Right lobe of liver (tissue), 4 donors: ENCODE measurements at regions not wholly inside any gene's neighbourhood (a gene's known extent, or its start where the extent isn't known, plus 50 kb on each side); places are given as distances from the start of the nearest gene placed in this dataset.

Source experiments
- CTCF ChIP-seq, 4 donors: fragments of 200-600 bp in 3 of 4; fragments of 450-650 bp in 1 of 4; IDR thresholded peaks; one replicate each; pipeline versions ENCODE4 v1.5.1 to v1.8.0; 2016 to 2022; ENCODE audit warnings: antibody characterized with exemption in 4 of 4, mild to moderate bottlenecking in 2 of 4
- POLR2A ChIP-seq: fragments of 450-650 bp; IDR thresholded peaks from one replicate; pipeline ENCODE4 v1.6.1; 2017; ENCODE audit warnings: antibody characterized with exemption, mild to moderate bottlenecking
- donor health status: DM: no; HTN: no; CAD: no.
- donor health status: DM: no; HTN: no; CAD: no.
- donor health status: DM: no; HTN: yes; CAD: no.

DNA sequence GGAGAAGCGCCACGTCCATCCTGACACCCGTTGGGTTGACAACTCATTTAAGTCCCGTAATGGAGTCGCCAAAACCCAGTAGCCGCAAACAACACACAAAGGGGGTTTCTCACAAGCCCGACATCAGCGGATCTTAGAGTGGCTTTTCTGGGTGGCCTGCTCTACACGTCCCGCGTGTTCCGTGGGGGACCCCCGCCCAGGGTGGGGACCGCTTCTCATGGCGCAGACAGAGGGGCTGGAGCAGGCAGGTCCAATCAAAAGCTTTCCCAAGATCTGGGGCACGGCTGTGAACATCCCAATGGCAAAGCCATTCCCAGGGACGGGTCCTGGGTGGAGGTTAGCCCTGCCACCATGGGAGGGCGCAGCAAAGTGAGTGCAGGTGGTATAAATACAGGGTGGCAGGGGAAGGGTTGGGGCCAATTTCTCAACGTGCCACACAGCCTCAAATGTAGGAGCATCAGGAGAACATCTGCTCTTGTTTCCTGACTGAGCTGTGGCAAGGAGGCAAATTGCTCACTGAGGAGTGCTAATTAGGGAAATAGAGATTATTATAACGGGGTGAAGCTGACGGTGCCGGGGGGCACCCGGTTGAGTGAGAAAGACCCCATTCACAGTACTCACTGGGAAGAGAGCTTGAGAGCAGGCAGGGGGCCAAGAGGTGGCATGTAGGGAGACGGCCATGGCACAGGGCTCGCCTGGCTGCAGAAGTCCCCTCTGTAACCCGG lies 1447.2 kb downstream of the TBC1D22A start:
- TF ChIP-seq CTCF (IDR thresholded peaks at IDR 0.05) = no peak
- TF ChIP-seq POLR2A = no peak
